Mucosa of rectum (tissue), 2 donors: ENCODE measurements at regions not wholly inside any gene's neighbourhood (a gene's known extent, or its start where the extent isn't known, plus 50 kb on each side); places are given as distances from the start of the nearest gene placed in this dataset.
"Not testable (repeated sequence)": the region's sequence is repeated elsewhere in the genome, so short reads cannot be mapped to it uniquely, and the experiment has no call there.

Experiments used
- H3K27ac ChIP-seq, 2 donors: one replicate each; pipeline ENCODE4 v1.7.0; 2013; ENCODE audit warnings: inconsistent platforms in 2 of 2, low read depth in 2 of 2, low read length in 2 of 2
- H3K27me3 ChIP-seq, 2 donors: one replicate each; pipeline ENCODE4 v1.7.0; 2013; ENCODE audit warnings: low read length in 2 of 2; ENCODE audit not compliant: control insufficient read depth in 2 of 2, insufficient read depth in 2 of 2
- H3K36me3 ChIP-seq, 2 donors: one replicate each; pipeline ENCODE4 v1.7.0; 2013; ENCODE audit warnings: low read length in 2 of 2; ENCODE audit not compliant: control insufficient read depth in 2 of 2, insufficient read depth in 2 of 2
- H3K4me1 ChIP-seq, 2 donors: one replicate each; pipeline ENCODE4 v1.7.0; 2013; ENCODE audit warnings: low read length in 2 of 2, mild to moderate bottlenecking in 1 of 2; ENCODE audit not compliant: control insufficient read depth in 2 of 2, insufficient read depth in 2 of 2
- H3K4me3 ChIP-seq, 2 donors: one replicate each; pipeline ENCODE4 v1.7.0; 2013; ENCODE audit warnings: low read length in 2 of 2
- H3K9ac ChIP-seq, 2 donors: one replicate each; pipeline ENCODE4 v1.7.0; 2013; ENCODE audit warnings: low read length in 2 of 2, low read depth in 1 of 2, mild to moderate bottlenecking in 1 of 2
- H3K9me3 ChIP-seq, 2 donors: one replicate each; pipeline ENCODE4 v1.7.0; 2013; ENCODE audit warnings: low read length in 2 of 2; ENCODE audit not compliant: control insufficient read depth in 2 of 2
- donor health status: healthy.
- donor health status: Normal muscosa, but diverticular disease.

- Histone ChIP-seq H3K27ac (no peak overlapping the region), H3K36me3 (no peaks in the 10 kb centered on the region), H3K4me3 (no peak overlapping the region), H3K27me3 (peaks cover 15 to 39% of the 10 kb centered on the region in 2 donors), H3K9me3 (no peaks in the 10 kb centered on the region), H3K4me1 (no peaks in the 10 kb centered on the region), H3K9ac (no peak overlapping the region)
Measured at GRCh38 chr5:176748073-176748966, 62.0 kb upstream of the UNC5A start.

DNA sequence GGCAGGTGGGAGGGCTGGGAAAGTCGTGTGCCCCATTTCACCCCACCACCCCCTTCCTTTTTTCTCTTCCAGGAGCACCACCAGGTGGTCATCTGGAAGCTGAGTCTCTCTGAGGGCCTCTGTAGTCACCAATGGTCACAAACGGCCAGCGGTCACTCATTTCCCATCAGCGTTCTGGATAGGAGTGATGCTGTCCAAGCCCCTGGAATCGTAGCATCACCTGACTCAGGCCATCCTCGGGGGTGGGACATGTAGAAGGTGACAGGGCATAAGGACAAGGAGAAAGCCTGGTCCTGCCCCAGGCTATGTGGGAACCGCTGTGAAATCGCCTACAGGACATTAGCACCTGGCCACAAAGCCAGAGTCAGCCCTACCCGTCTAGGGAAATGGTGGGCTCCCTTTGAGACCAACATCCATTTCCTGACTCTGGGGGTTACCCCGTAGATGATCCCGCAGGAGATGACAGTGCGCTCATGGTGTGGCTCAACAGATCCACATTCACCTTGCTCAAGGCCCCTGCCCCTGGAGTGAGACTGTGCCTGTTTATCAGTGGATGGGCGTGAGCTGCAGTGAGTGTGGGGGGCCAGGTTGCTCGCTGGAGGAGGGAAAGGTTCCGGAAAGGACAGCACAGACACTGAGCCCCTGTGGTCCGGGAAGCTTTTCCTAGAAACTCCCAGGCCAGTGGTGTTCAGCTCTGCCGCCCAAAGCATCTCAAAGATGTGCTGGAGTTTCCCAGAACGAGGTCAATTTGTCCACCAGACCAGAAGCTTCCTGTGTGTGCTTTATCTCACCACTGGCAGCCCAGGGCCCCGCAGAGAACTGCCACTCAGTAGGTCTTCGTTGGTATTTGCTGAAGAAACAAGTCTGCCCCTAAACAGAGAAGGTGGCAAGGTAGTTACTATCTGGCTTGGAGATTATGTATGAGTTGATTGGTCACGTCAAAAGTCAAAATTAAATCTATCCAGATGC is 61.1 kb upstream of the UNC5A start:
- Histone ChIP-seq H3K27ac (no peak overlapping the region), H3K4me1 (no peaks in the 10 kb centered on the region), H3K9me3 (no peaks in the 10 kb centered on the region), H3K4me3 (no peak overlapping the region), H3K9ac (no peak overlapping the region), H3K27me3 (peaks cover 11 to 31% of the 10 kb centered on the region in 2 donors), H3K36me3 (no peaks in the 10 kb centered on the region)

DNA sequence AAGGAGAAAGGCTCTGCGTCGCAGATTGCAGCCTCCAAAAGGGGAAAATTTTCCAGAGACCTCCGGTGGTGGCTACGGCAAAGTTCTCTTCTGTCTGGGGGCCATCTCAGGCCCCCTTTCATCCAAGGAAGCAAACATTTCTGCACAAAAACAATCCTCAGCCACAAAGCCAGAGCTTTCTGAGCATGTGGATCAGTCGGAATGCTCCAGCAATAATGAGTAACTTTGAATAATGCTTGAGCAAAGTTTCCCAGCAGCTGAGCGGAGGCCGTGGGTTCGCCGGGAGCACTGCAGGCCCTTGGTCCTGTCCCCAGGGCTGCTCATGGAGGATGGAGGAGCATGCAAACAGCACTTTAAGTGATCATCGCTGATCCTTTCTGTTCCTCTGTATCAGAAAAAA is 60.2 kb upstream of the UNC5A start:
- Histone ChIP-seq H3K27me3 (peaks cover 7 to 22% of the 10 kb centered on the region in 2 donors), H3K4me3 (no peak overlapping the region), H3K36me3 (no peaks in the 10 kb centered on the region), H3K27ac (no peak overlapping the region), H3K9me3 (no peaks in the 10 kb centered on the region), H3K4me1 (no peaks in the 10 kb centered on the region), H3K9ac (no peak overlapping the region)

GRCh38 chr5:176754376-176754973 is 55.9 kb upstream of the UNC5A start:
- Histone ChIP-seq H3K36me3 (no peaks in the 10 kb centered on the region), H3K4me3 (no peak overlapping the region), H3K27me3 (no peaks in the 10 kb centered on the region), H3K9me3 (no peaks in the 10 kb centered on the region), H3K9ac (no peak overlapping the region), H3K4me1 (no peaks in the 10 kb centered on the region), H3K27ac (no peak overlapping the region)

- H3K27me3 ChIP-seq, H3K9ac ChIP-seq, H3K36me3 ChIP-seq, H3K9me3 ChIP-seq, H3K4me3 ChIP-seq, H3K4me1 ChIP-seq, H3K27ac ChIP-seq: not testable (repeated sequence)
Measured at GRCh38 chr5:176755593-176755992, 54.8 kb upstream of the UNC5A start.

DNA sequence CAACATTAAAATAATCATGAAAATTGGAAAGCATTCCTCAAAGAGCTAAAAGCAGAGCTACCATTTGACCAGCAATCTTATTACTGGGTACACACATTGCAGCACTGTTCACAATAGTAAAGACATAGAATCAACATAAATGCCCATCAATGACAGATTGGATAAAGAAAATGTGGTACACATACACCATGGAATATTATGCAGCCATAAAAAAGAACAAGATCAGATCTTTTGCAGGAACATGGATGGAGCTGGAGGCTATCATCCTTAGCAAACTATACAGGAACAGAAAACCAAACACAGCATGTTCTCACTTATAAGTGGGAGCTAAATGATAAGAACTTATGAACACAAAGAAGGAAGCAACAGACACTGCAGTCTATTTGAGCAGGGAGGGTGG is 52.8 kb upstream of the UNC5A start:
- not testable (repeated sequence) for H3K27ac ChIP-seq, H3K9ac ChIP-seq, H3K27me3 ChIP-seq, H3K4me1 ChIP-seq, H3K36me3 ChIP-seq, H3K4me3 ChIP-seq, H3K9me3 ChIP-seq
